HepG2 (cell line): ENCODE measurements at regions not wholly inside any gene's neighbourhood (a gene's known extent, or its start where the extent isn't known, plus 50 kb on each side); places are given as distances from the start of the nearest gene placed in this dataset.

Source experiments
- ATF7-NPFF ChIP-seq: sonication (generic); formaldehyde crosslinking; IDR thresholded peaks from 2 replicates; pipeline ENCODE4 v1.8.1; 2023; ENCODE audit warnings: mild to moderate bottlenecking, low read depth, missing genetic modification reagents, moderate library complexity
- JUN ChIP-seq: sonication (generic); formaldehyde crosslinking; IDR thresholded peaks from 2 replicates; pipeline ENCODE4 v1.4.0; 2020; ENCODE audit warnings: mild to moderate bottlenecking, missing genetic modification reagents
- PAWR ChIP-seq: sonication (generic); formaldehyde crosslinking; IDR thresholded peaks from 2 replicates; pipeline ENCODE4 v1.4.0; 2020; ENCODE audit warnings: missing genetic modification reagents, mild to moderate bottlenecking, borderline replicate concordance
- POLR2A ChIP-seq, 2 experiments: IDR thresholded peaks; 2 replicates each; pipeline ENCODE4 v1.6.1; 2011; ENCODE audit warnings: low read depth in 2 of 2, low read length in 2 of 2, mild to moderate bottlenecking in 1 of 2, moderate library complexity in 1 of 2; ENCODE audit not compliant: insufficient read depth in 1 of 2
- POLR2AphosphoS5 ChIP-seq: IDR thresholded peaks from 2 replicates; pipeline ENCODE4 v1.6.1; 2012; ENCODE audit warnings: low read depth, low read length
- ZNF850 ChIP-seq: sonication (generic); formaldehyde crosslinking; conservative IDR thresholded peaks from 2 replicates; pipeline ENCODE4 v1.9.0; 2021; ENCODE audit warnings: mild to moderate bottlenecking, missing genetic modification reagents
- TF ChIP-seq, protein P1 (sequence below): IDR thresholded peaks from 2 replicates; pipeline ENCODE4 v1.6.1; 2012; ENCODE audit warnings: inconsistent platforms

DNA sequence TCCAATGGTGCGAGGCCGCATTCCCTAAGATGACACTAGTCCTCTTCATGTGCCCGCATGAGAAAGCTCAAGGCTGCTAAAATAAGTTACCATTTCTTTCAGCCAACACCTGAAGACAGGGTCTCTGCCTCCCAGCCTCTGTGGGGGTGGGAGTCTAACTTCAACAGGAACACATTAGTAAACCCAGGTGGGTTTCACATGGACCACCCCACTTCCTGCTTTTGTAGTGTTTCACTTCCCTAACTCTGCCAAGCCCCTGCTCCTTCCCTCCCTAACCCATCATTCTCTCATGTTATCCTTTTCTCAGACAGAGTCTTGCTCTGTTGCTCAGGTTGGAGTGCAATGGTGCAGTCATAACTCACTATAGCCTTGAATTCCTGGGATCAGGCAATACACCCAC, 783.6 kb downstream of the UQCRFS1 start:
- TF ChIP-seq, protein P1, sequence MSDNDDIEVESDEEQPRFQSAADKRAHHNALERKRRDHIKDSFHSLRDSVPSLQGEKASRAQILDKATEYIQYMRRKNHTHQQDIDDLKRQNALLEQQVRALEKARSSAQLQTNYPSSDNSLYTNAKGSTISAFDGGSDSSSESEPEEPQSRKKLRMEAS = no peak
- TF ChIP-seq PAWR (CRISPR knock-in tag) (no peak), JUN (CRISPR knock-in tag) (no peak), POLR2AphosphoS5 (no peak), POLR2A (IDR thresholded peaks at IDR 0.05; ENCODE audit: insufficient read depth in 1 of 2, low read depth in 2 of 2, low read length in 2 of 2) (no peak), ATF7-NPFF (CRISPR knock-in tag) (no peak), ZNF850 (CRISPR knock-in tag) (no peak)
